T-cell (primary cell): ENCODE measurements at regions not wholly inside any gene's neighbourhood (a gene's known extent, or its start where the extent isn't known, plus 50 kb on each side); places are given as distances from the start of the nearest gene placed in this dataset.

Experiments used
- ATAC-seq, 4 experiments: fragments of 200-7000 bp in 3 of 4; fragments of 150-1000 bp in 1 of 4; cut with Tn5 transposase; replicated peaks in 1 of 4; 1 replicate in 3 of 4; 2 replicates in 1 of 4; pipeline ENCODE4 v1.10.0; 2021; ENCODE audit warnings: moderate library complexity in 3 of 4, mild to moderate bottlenecking in 2 of 4, moderate number of reproducible peaks in 1 of 4
- CTCF ChIA-PET, 2 donors: fragments of 300-600 bp; sonication (Branson Sonifier 250); formaldehyde crosslinking; loops; one replicate each; lab custom pipeline; 2022; ENCODE audit warnings: antibody characterized with exemption in 2 of 2; lab: Charles Lee
- POLR2A ChIA-PET, 2 donors: fragments of 300-600 bp; sonication (Branson Sonifier 250); formaldehyde crosslinking; loops; one replicate each; lab custom pipeline; 2022; ENCODE audit warnings: antibody characterized with exemption in 2 of 2; lab: Charles Lee
- DNase-seq, 35 experiments: peaks; one replicate each; pipeline versions ENCODE4 v3.0.0 to v3.0.0-alpha.2; 2013 to 2023
- H3K27ac ChIP-seq: one replicate; pipeline ENCODE4 v1.5.1; 2013; ENCODE audit warnings: low read length
- H3K27me3 ChIP-seq, 2 experiments: replicated peaks in 1 of 2; 1 replicate in 1 of 2; 2 replicates in 1 of 2; pipeline versions ENCODE4 v1.6.1 to v1.7.0; 2013; ENCODE audit warnings: low read length in 1 of 2, mixed read lengths in 1 of 2; ENCODE audit not compliant: control insufficient read depth in 2 of 2, insufficient read depth in 2 of 2; ENCODE audit errors: extremely low read depth in 1 of 2
- H3K36me3 ChIP-seq, 2 donors: 1 replicate in 1 of 2; 2 replicates in 1 of 2; pipeline versions ENCODE4 v1.6.1 to v1.7.0; 2013; ENCODE audit warnings: low read length in 1 of 2; ENCODE audit not compliant: control insufficient read depth in 2 of 2, insufficient read depth in 1 of 2; ENCODE audit errors: extremely low read depth in 1 of 2
- H3K4me1 ChIP-seq, 2 experiments: 1 replicate in 1 of 2; 2 replicates in 1 of 2; pipeline versions ENCODE4 v1.6.1 to v1.7.0; 2013; ENCODE audit warnings: low read length in 2 of 2, mixed read lengths in 1 of 2; ENCODE audit not compliant: insufficient read depth in 2 of 2, control insufficient read depth in 1 of 2; ENCODE audit errors: extremely low read depth in 1 of 2
- H3K4me3 ChIP-seq, 2 donors: 1 replicate in 1 of 2; 2 replicates in 1 of 2; pipeline versions ENCODE4 v1.5.1 to v1.7.0; 2013; ENCODE audit warnings: mild to moderate bottlenecking in 2 of 2, low read length in 1 of 2, moderate library complexity in 1 of 2; ENCODE audit not compliant: control insufficient read depth in 1 of 2; ENCODE audit errors: extremely low read depth in 1 of 2
- H3K9me3 ChIP-seq: 2 replicates; pipeline ENCODE4 v1.7.0; 2013
- H3K27ac Mint-ChIP-seq, 2 donors: one replicate each; pipeline ENCODE4 v1.8.0; 2020 to 2021; ENCODE audit warnings: mild to moderate bottlenecking in 2 of 2, mixed read lengths in 2 of 2
- H3K27me3 Mint-ChIP-seq, 2 donors: one replicate each; pipeline ENCODE4 v1.8.0; 2021 to 2022; ENCODE audit warnings: mixed read lengths in 2 of 2
- H3K36me3 Mint-ChIP-seq: one replicate; pipeline ENCODE4 v1.8.0; 2021; ENCODE audit warnings: mixed read lengths
- H3K4me1 Mint-ChIP-seq, 3 donors: one replicate each; pipeline ENCODE4 v1.8.0; 2020 to 2022; ENCODE audit warnings: mixed read lengths in 3 of 3, mild to moderate bottlenecking in 1 of 3
- H3K4me3 Mint-ChIP-seq, 3 donors: one replicate each; pipeline ENCODE4 v1.8.0; 2020 to 2022; ENCODE audit warnings: mild to moderate bottlenecking in 3 of 3, mixed read lengths in 3 of 3, moderate library complexity in 3 of 3
- H3K9me3 Mint-ChIP-seq, 3 donors: one replicate each; pipeline ENCODE4 v1.8.0; 2020 to 2022; ENCODE audit warnings: mixed read lengths in 3 of 3
- WGBS: methylation state at CpG from one replicate; pipeline ENCODE4 v1.1.5; 2013; ENCODE audit warnings: missing lambda C conversion rate; ENCODE audit not compliant: insufficient coverage; 5-methylcytosine and 5-hydroxymethylcytosine counted together

DNA sequence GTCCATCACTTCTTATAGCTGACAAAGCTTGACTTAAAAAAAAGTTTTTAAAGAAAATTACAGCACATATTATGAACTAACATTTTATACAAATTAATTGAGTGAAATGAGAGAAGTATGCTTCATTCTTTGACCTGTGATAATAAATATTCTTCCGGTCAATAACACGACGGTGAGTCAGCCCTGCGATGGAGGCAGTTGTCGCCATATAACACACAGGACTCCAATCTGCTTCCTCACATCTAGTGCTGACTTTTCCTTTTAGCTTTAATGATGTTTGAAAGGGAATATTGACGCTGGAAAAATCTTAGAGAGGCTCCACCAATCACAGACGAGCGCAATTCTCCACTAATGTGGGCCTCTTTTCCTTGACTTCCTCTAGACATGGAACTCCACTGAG lies 166.9 kb upstream of the C1orf21 start:
- 100% methylated on average over 3 of the region's 8 CpGs for WGBS
- ChIA-PET CTCF (no interaction called here), POLR2A (no interaction called here)
- Mint-ChIP-seq H3K4me1 (peaks cover 0 to 2% (median 0%) of the 10 kb centered on the region in 3 donors), H3K36me3 (no peaks in the 10 kb centered on the region), H3K9me3 (no peaks in the 10 kb centered on the region), H3K27ac (no peak overlapping the region), H3K27me3 (peaks cover 7 to 27% of the 10 kb centered on the region in 2 donors), H3K4me3 (no peak overlapping the region)
- ATAC-seq (no peak), DNase-seq (no peak)
- no peaks in the 10 kb centered on the region for H3K27me3 ChIP-seq
- H3K9me3 ChIP-seq = no peaks in the 10 kb centered on the region
- H3K36me3 ChIP-seq = no peaks in the 10 kb centered on the region
- no peaks in the 10 kb centered on the region for H3K4me1 ChIP-seq
- no peak overlapping the region for H3K27ac ChIP-seq
- no peak overlapping the region for H3K4me3 ChIP-seq

DNA sequence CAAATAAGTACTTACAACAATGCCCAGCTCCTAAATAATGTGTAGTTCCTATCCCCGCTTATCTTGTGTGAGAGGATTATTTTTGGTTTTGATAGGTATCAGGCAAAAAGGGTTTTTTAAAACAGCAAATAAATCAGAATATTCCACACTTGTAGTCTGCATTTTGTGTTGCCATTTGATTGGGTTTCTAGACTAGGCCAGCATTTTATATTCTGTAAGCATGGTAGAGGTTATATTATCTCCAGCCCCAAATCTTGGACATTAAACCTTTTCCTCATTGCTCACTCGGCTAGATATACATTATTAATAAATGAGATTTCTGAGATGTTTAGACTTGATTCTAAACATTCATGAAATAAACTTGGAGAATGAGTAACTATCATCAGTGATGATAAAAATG lies 165.7 kb upstream of the C1orf21 start:
- Mint-ChIP-seq H3K9me3 (no peaks in the 10 kb centered on the region), H3K4me3 (no peak overlapping the region), H3K36me3 (no peaks in the 10 kb centered on the region), H3K4me1 (peaks cover 0 to 2% (median 0%) of the 10 kb centered on the region in 3 donors), H3K27ac (no peak overlapping the region), H3K27me3 (peaks cover 3 to 18% of the 10 kb centered on the region in 2 donors)
- no CpG with 5 or more reads among the region's 2 CpGs for WGBS
- no peaks in the 10 kb centered on the region for H3K36me3 ChIP-seq
- no peaks in the 10 kb centered on the region for H3K4me1 ChIP-seq
- CTCF ChIA-PET = interaction anchor here in 1 of 2 donors (0.6 kb wide), 1 partner anchor 13 kb away, joined by 3 read pairs; no protein-coding TSS in a partner anchor
- no peak overlapping the region for H3K27ac ChIP-seq
- POLR2A ChIA-PET = no interaction called here
- no peak overlapping the region for H3K4me3 ChIP-seq
- ATAC-seq (no peak), DNase-seq (no peak)
- no peaks in the 10 kb centered on the region for H3K9me3 ChIP-seq
- peaks cover 0 to 5% of the 10 kb centered on the region in 2 experiments for H3K27me3 ChIP-seq

DNA sequence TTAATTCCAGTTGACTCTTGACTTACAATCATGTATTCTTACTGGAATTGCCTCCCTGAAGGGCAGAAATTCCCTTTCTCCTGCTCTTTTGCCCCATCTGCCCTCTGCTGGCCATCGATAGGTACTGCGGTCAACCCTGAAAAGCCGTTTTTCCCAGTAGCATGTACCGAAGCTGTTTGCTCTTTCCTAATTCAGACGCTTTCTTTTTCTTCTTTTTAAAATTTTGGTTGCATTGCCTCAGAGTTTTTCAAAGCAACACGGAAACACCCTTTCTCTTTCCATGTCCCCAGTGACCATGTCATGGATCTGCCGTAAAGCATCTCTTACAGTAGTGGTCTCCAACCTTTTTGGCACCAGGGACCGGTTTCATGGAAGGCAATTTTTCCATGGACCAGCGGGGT lies 164.2 kb upstream of the C1orf21 start:
- ChIA-PET CTCF (interaction anchor here (0.6 to 1.4 kb wide), 3 partner anchors 159 to 1805 kb away, joined by 3 to 4 read pairs (median 4); no protein-coding TSS in a partner anchor), POLR2A (no interaction called here)
- Mint-ChIP-seq H3K4me1 (peaks cover 0 to 2% (median 0%) of the 10 kb centered on the region in 3 donors), H3K9me3 (no peaks in the 10 kb centered on the region), H3K36me3 (no peaks in the 10 kb centered on the region), H3K27me3 (peaks cover 3 to 9% of the 10 kb centered on the region in 2 donors), H3K27ac (no peak overlapping the region), H3K4me3 (no peak overlapping the region)
- no peak overlapping the region for H3K27ac ChIP-seq
- no peak overlapping the region for H3K4me3 ChIP-seq
- no peaks in the 10 kb centered on the region for H3K9me3 ChIP-seq
- peaks cover 0 to 5% of the 10 kb centered on the region in 2 experiments for H3K27me3 ChIP-seq
- peak in 23 of 35 experiments; percentile 1 to 56 (median 12) for DNase-seq
- ATAC-seq = peak in 2 of 4 experiments; percentile 27 to 49
- WGBS = 11% methylated on average over 7 of the region's 9 CpGs
- no peaks in the 10 kb centered on the region for H3K4me1 ChIP-seq
- H3K36me3 ChIP-seq = no peaks in the 10 kb centered on the region

DNA sequence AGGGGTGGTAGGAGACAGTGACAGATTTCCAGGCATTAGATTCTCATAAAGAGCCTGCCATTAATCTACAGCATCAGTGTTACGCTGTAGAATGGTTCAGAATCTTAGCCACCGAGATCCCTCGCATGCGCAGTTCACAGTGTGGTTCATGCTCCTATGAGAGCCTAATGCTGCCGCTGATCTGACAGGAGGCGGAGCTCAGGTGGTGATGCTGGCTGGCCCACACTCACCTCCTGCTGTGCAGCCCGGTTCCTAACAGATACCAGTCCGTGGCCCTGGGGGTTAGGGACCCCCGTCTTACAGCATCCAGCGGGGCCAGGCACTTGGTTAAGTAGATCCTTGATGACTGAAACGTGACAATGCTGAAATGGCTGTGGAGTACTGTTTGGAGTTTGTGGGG lies 163.6 kb upstream of the C1orf21 start:
- CTCF ChIA-PET = interaction anchor here (0.6 to 1.4 kb wide), 2 partner anchors 268 to 1805 kb away, joined by 3 to 4 read pairs; no protein-coding TSS in a partner anchor
- POLR2A ChIA-PET = no interaction called here
- Histone ChIP-seq H3K4me3 (no peak overlapping the region), H3K27me3 (peaks cover 0 to 5% of the 10 kb centered on the region in 2 experiments), H3K36me3 (no peaks in the 10 kb centered on the region), H3K9me3 (no peaks in the 10 kb centered on the region), H3K4me1 (no peaks in the 10 kb centered on the region), H3K27ac (no peak overlapping the region)
- WGBS = 87% methylated on average over 8 of the region's 11 CpGs
- H3K4me3 Mint-ChIP-seq = no peak overlapping the region
- H3K27ac Mint-ChIP-seq = no peak overlapping the region
- ATAC-seq = peak in 2 of 4 experiments; percentile 32 to 35
- peaks cover 0 to 2% (median 0%) of the 10 kb centered on the region in 3 donors for H3K4me1 Mint-ChIP-seq
- H3K9me3 Mint-ChIP-seq = no peaks in the 10 kb centered on the region
- H3K36me3 Mint-ChIP-seq = no peaks in the 10 kb centered on the region
- peaks cover 3 to 9% of the 10 kb centered on the region in 2 donors for H3K27me3 Mint-ChIP-seq
- peak in 4 of 35 experiments; percentile 1 to 26 (median 4) for DNase-seq

DNA sequence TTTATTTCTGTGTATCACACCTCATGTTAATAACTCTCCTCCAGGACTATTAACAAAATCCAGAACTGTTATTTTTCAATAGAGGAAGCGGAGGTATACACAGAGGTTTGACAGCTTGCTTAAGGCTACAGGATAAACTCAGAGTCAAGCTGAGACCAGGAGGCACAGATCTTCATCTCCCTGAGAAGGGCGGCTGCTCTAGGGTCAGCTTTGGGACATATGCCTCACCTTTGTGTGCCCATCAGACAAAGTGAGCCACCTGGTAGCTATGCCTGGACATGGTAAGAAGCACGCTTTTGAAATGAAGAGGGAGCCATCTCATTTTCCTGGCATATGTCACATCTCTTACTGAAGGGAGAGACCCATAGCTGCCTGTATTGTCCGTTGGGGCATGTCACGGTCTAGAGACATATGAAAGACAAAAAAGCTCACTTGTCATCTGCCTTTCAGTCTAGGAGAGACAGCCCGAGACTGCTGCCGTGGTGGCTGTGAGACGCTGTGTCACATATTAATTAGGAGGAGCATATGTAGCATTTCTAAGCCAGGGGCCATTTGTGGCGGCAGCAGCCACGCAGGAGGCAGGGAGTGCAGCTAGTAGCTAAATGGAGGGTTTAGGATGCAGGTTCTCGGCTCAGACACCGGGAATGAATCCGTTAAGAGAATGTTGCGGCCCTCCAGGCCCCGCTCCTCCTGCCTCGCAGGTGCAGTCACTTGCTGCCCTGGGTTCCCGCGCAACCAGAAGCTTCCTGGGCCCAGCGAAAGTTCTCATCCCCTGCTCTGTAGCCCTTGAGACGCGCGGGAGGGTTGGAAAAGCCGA lies 161.3 kb upstream of the C1orf21 start:
- H3K27me3 Mint-ChIP-seq = peaks cover 3 to 6% of the 10 kb centered on the region in 2 donors
- H3K9me3 Mint-ChIP-seq = peaks cover 0 to 3% (median 0%) of the 10 kb centered on the region in 3 donors
- no peak overlapping the region for H3K27ac Mint-ChIP-seq
- H3K4me1 Mint-ChIP-seq = peaks cover 0 to 2% (median 0%) of the 10 kb centered on the region in 3 donors
- Histone ChIP-seq H3K27ac (no peak overlapping the region), H3K9me3 (no peaks in the 10 kb centered on the region), H3K4me3 (no peak overlapping the region), H3K27me3 (peaks cover 0 to 5% of the 10 kb centered on the region in 2 experiments), H3K36me3 (no peaks in the 10 kb centered on the region), H3K4me1 (no peaks in the 10 kb centered on the region)
- ChIA-PET CTCF (interaction anchor here (0.8 to 1.0 kb wide), 2 partner anchors 269 to 540 kb away, joined by 3 read pairs; no protein-coding TSS in a partner anchor), POLR2A (no interaction called here)
- ATAC-seq (no peak), DNase-seq (no peak)
- no peaks in the 10 kb centered on the region for H3K36me3 Mint-ChIP-seq
- H3K4me3 Mint-ChIP-seq = no peak overlapping the region
- WGBS = 90% methylated on average over 17 of the region's 23 CpGs

DNA sequence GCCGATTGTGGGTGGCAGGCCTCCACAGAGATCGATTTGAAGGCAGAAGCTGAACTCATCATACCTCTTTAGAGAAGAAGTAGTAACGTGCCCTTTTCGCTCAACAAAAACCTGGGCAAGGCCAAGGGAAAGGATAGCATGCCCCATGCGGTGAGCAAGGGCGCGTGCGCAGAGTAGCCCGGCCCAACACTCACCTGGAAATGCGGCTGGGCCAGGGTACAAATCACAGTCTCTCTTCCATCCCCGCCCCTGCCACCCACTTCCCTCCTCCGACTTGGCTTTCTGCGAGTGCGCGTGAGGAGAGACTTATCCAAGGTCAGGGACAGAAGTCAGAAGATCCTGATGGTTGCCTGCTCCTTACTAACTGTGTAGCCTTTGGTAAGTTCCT lies 160.7 kb upstream of the C1orf21 start:
- Mint-ChIP-seq H3K9me3 (peaks cover 0 to 3% (median 0%) of the 10 kb centered on the region in 3 donors), H3K4me1 (peaks cover 0 to 2% (median 0%) of the 10 kb centered on the region in 3 donors), H3K27ac (no peak overlapping the region), H3K27me3 (peaks cover 3 to 6% of the 10 kb centered on the region in 2 donors), H3K36me3 (no peaks in the 10 kb centered on the region), H3K4me3 (no peak overlapping the region)
- H3K36me3 ChIP-seq = no peaks in the 10 kb centered on the region
- H3K9me3 ChIP-seq = no peaks in the 10 kb centered on the region
- H3K27me3 ChIP-seq = peaks cover 0 to 5% of the 10 kb centered on the region in 2 experiments
- H3K4me1 ChIP-seq = no peaks in the 10 kb centered on the region
- CTCF ChIA-PET = no interaction called here
- 92% methylated on average over 7 of the region's 15 CpGs for WGBS
- POLR2A ChIA-PET = no interaction called here
- H3K27ac ChIP-seq = no peak overlapping the region
- no peak for DNase-seq
- ATAC-seq = no peak
- no peak overlapping the region for H3K4me3 ChIP-seq
